Skeletal muscle cell (primary cell): ENCODE measurements at regions not wholly inside any gene's neighbourhood (a gene's known extent, or its start where the extent isn't known, plus 50 kb on each side); places are given as distances from the start of the nearest gene placed in this dataset.

Experiments used
- DNase-seq: peaks from one replicate; pipeline ENCODE4 v3.0.0-alpha.2; 2010; ENCODE audit warnings: low read depth
- H3K4me3 ChIP-seq: 2 replicates; pipeline ENCODE4 v1.5.1; 2011; ENCODE audit warnings: low read depth, mild to moderate bottlenecking, control low read depth, low read length, moderate library complexity

- no peak for DNase-seq
- H3K4me3 ChIP-seq, result no peak overlapping the region
These were observed 372.8 kb upstream of the RAB6C start for GRCh38 chr2:129606496-129607270.

GRCh38 chr2:129609224-129609623, 370.2 kb upstream of the RAB6C start:
- no peak for DNase-seq
- H3K4me3 ChIP-seq, result no peak overlapping the region

GRCh38 chr2:129610766-129611165, 368.7 kb upstream of the RAB6C start:
- no peak overlapping the region for H3K4me3 ChIP-seq
- no peak for DNase-seq

- H3K4me3 ChIP-seq, result no peak overlapping the region
- DNase-seq, result no peak
These were observed 368.0 kb upstream of the RAB6C start for GRCh38 chr2:129611471-129611870.

GRCh38 chr2:129619471-129619870, 360.0 kb upstream of the RAB6C start:
- H3K4me3 ChIP-seq, result no peak overlapping the region
- DNase-seq, result no peak

GRCh38 chr2:129620411-129620810, 359.1 kb upstream of the RAB6C start:
- DNase-seq, result no peak
- H3K4me3 ChIP-seq, result no peak overlapping the region

GRCh38 chr2:129623783-129624182, 355.7 kb upstream of the RAB6C start:
- no peak for DNase-seq
- H3K4me3 ChIP-seq, result no peak overlapping the region

- H3K4me3 ChIP-seq, result no peak overlapping the region
- no peak for DNase-seq
These were observed 352.0 kb upstream of the RAB6C start for GRCh38 chr2:129627437-129627836.

GRCh38 chr2:129636692-129637091, 342.8 kb upstream of the RAB6C start:
- no peak for DNase-seq
- H3K4me3 ChIP-seq, result no peak overlapping the region

- no peak for DNase-seq
- H3K4me3 ChIP-seq, result no peak overlapping the region
These were observed 338.1 kb upstream of the RAB6C start for GRCh38 chr2:129641371-129641770.

GRCh38 chr2:129642526-129643043, 336.9 kb upstream of the RAB6C start:
- no peak for DNase-seq
- no peak overlapping the region for H3K4me3 ChIP-seq

GRCh38 chr2:129645335-129645734, 334.1 kb upstream of the RAB6C start:
- DNase-seq, result no peak

GRCh38 chr2:129646107-129646506, 333.4 kb upstream of the RAB6C start:
- H3K4me3 ChIP-seq, result no peak overlapping the region
- no peak for DNase-seq

More at GRCh38 chr2:129645335-129645734, 334.1 kb upstream of the RAB6C start:
- no peak overlapping the region for H3K4me3 ChIP-seq

- DNase-seq, result no peak
- H3K4me3 ChIP-seq, result no peak overlapping the region
These were observed 326.2 kb upstream of the RAB6C start for GRCh38 chr2:129653246-129653645.

GRCh38 chr2:129654331-129654730, 325.1 kb upstream of the RAB6C start:
- H3K4me3 ChIP-seq, result no peak overlapping the region
- no peak for DNase-seq

GRCh38 chr2:129656081-129656598, 323.3 kb upstream of the RAB6C start:
- H3K4me3 ChIP-seq, result no peak overlapping the region
- no peak for DNase-seq

- H3K4me3 ChIP-seq, result no peak overlapping the region
- no peak for DNase-seq
These were observed 321.0 kb upstream of the RAB6C start for GRCh38 chr2:129658430-129658829.

GRCh38 chr2:129661935-129662334, 317.5 kb upstream of the RAB6C start:
- no peak for DNase-seq
- H3K4me3 ChIP-seq, result no peak overlapping the region

GRCh38 chr2:129667577-129667976, 311.9 kb upstream of the RAB6C start:
- no peak for DNase-seq

GRCh38 chr2:129672521-129672920, 306.9 kb upstream of the RAB6C start:
- no peak for DNase-seq
- no peak overlapping the region for H3K4me3 ChIP-seq

More at GRCh38 chr2:129667577-129667976, 311.9 kb upstream of the RAB6C start:
- H3K4me3 ChIP-seq, result no peak overlapping the region

- no peak for DNase-seq
- H3K4me3 ChIP-seq, result no peak overlapping the region
These were observed 306.2 kb upstream of the RAB6C start for GRCh38 chr2:129673234-129673633.
